RWPE2 (cell line): ENCODE measurements at regions not wholly inside any gene's neighbourhood (a gene's known extent, or its start where the extent isn't known, plus 50 kb on each side); places are given as distances from the start of the nearest gene placed in this dataset.

ENCODE experiments used
- ATAC-seq: fragments of 200-7000 bp; cut with Tn5 transposase; 3 replicates; pipeline ENCODE4 v1.9.1; 2021; ENCODE audit warnings: low read depth
- DNase-seq: peaks from one replicate; pipeline ENCODE4 v3.0.0-alpha.2; 2020; ENCODE audit warnings: low spot score
- H3K27ac ChIP-seq: fragments of 450-650 bp; 2 replicates; pipeline ENCODE4 v1.5.1; 2017; ENCODE audit warnings: mild to moderate bottlenecking; ENCODE audit not compliant: poor library complexity, severe bottlenecking
- H3K27me3 ChIP-seq: fragments of 250-450 bp; sonication (Bioruptor Pico); 2 replicates; pipeline ENCODE4 v1.5.1; 2021; ENCODE audit warnings: mild to moderate bottlenecking, moderate library complexity; ENCODE audit not compliant: insufficient read depth, poor library complexity, severe bottlenecking
- H3K36me3 ChIP-seq: fragments of 250-450 bp; sonication (Bioruptor Pico); 2 replicates; pipeline ENCODE4 v1.5.1; 2020; ENCODE audit warnings: low read depth, mild to moderate bottlenecking, moderate library complexity
- H3K4me1 ChIP-seq: fragments of 250-450 bp; sonication (Bioruptor Pico); 2 replicates; pipeline ENCODE4 v1.5.1; 2021; ENCODE audit warnings: mild to moderate bottlenecking, moderate library complexity; ENCODE audit not compliant: insufficient read depth, poor library complexity, severe bottlenecking
- H3K4me3 ChIP-seq: fragments of 250-450 bp; sonication (Bioruptor Pico); 2 replicates; pipeline ENCODE4 v1.5.1; 2021; ENCODE audit warnings: mild to moderate bottlenecking, moderate library complexity; ENCODE audit not compliant: severe bottlenecking
- H3K9me3 ChIP-seq: fragments of 250-450 bp; sonication (Bioruptor Pico); 2 replicates; pipeline ENCODE4 v1.5.1; 2021; ENCODE audit warnings: mild to moderate bottlenecking, moderate library complexity; ENCODE audit not compliant: severe bottlenecking
- CTCF ChIP-seq: fragments of 450-650 bp; IDR thresholded peaks from one replicate; pipeline ENCODE4 v1.5.1; 2017; ENCODE audit warnings: mild to moderate bottlenecking, moderate library complexity; ENCODE audit not compliant: poor library complexity, severe bottlenecking

- no peak for TF ChIP-seq CTCF
- H3K27me3 ChIP-seq: no peaks in the 10 kb centered on the region
- peak; percentile 89 for ATAC-seq
- H3K36me3 ChIP-seq: no peaks in the 10 kb centered on the region
- peak; percentile 75 for DNase-seq
- H3K4me1 ChIP-seq: peaks cover 9% of the 10 kb centered on the region
- H3K4me3 ChIP-seq: no peak overlapping the region
- H3K27ac ChIP-seq: no peak overlapping the region
- no peaks in the 10 kb centered on the region for H3K9me3 ChIP-seq
Measured at GRCh38 chr1:239814306-239814881, 277.3 kb upstream of the FMN2 start.

GRCh38 chr1:239815074-239815473, 276.6 kb upstream of the FMN2 start:
- no peak for ATAC-seq
- no peak overlapping the region for H3K4me3 ChIP-seq

GRCh38 chr1:239816081-239816782, 275.5 kb upstream of the FMN2 start:
- Histone ChIP-seq H3K9me3 (no peaks in the 10 kb centered on the region), H3K4me3 (no peak overlapping the region), H3K36me3 (no peaks in the 10 kb centered on the region), H3K27ac (peak overlapping the region; percentile 55), H3K27me3 (no peaks in the 10 kb centered on the region), H3K4me1 (peaks cover 9% of the 10 kb centered on the region)
- no peak for TF ChIP-seq CTCF
- DNase-seq (peak; percentile 70), ATAC-seq (peak; percentile 78)

More at GRCh38 chr1:239815074-239815473, 276.6 kb upstream of the FMN2 start:
- H3K9me3 ChIP-seq: no peaks in the 10 kb centered on the region
- H3K27ac ChIP-seq: no peak overlapping the region
- H3K4me1 ChIP-seq: peaks cover 9% of the 10 kb centered on the region
- no peaks in the 10 kb centered on the region for H3K36me3 ChIP-seq
- H3K27me3 ChIP-seq: no peaks in the 10 kb centered on the region
- DNase-seq: no peak
- TF ChIP-seq CTCF: no peak

- H3K27me3 ChIP-seq: no peaks in the 10 kb centered on the region
- DNase-seq (no peak), ATAC-seq (no peak)
- no peak overlapping the region for H3K27ac ChIP-seq
- H3K36me3 ChIP-seq: no peaks in the 10 kb centered on the region
- H3K4me3 ChIP-seq: no peak overlapping the region
- TF ChIP-seq CTCF: no peak
- no peaks in the 10 kb centered on the region for H3K9me3 ChIP-seq
- peaks cover 9% of the 10 kb centered on the region for H3K4me1 ChIP-seq
Measured at GRCh38 chr1:239817276-239817675, 274.4 kb upstream of the FMN2 start.

- DNase-seq: no peak
- Histone ChIP-seq H3K36me3 (no peaks in the 10 kb centered on the region), H3K4me3 (no peak overlapping the region), H3K27ac (no peak overlapping the region), H3K9me3 (no peaks in the 10 kb centered on the region), H3K4me1 (peaks cover 9% of the 10 kb centered on the region), H3K27me3 (no peaks in the 10 kb centered on the region)
- no peak for TF ChIP-seq CTCF
- ATAC-seq: no peak
Measured at GRCh38 chr1:239817801-239818200, 273.9 kb upstream of the FMN2 start.
